Left hindlimb (tissue), 1 donor: ENCODE measurements at regions not wholly inside any gene's neighbourhood (a gene's known extent, or its start where the extent isn't known, plus 50 kb on each side); places are given as distances from the start of the nearest gene placed in this dataset.

ENCODE experiments used
- DNase-seq: peaks from one replicate; pipeline ENCODE4 v3.0.0-alpha.2; 2018

GRCh38 chr18:67282796-67283195, 233.7 kb downstream of the DSEL start:
- DNase-seq = no peak

- no peak for DNase-seq
These were observed 234.8 kb downstream of the DSEL start for GRCh38 chr18:67281746-67282145.

GRCh38 chr18:67280486-67281242, 235.9 kb downstream of the DSEL start:
- DNase-seq = no peak

- DNase-seq = no peak
These were observed 236.5 kb downstream of the DSEL start for GRCh38 chr18:67279988-67280387.

- no peak for DNase-seq
These were observed 237.5 kb downstream of the DSEL start for GRCh38 chr18:67278984-67279383.

GRCh38 chr18:67276638-67277037, 239.9 kb downstream of the DSEL start:
- no peak for DNase-seq

GRCh38 chr18:67273288-67273687, 243.2 kb downstream of the DSEL start:
- DNase-seq = no peak

- DNase-seq = no peak
These were observed 247.3 kb downstream of the DSEL start for GRCh38 chr18:67269206-67269605.

GRCh38 chr18:67268530-67268929, 248.0 kb downstream of the DSEL start:
- no peak for DNase-seq

GRCh38 chr18:67266246-67267237, 250.0 kb downstream of the DSEL start:
- DNase-seq = no peak

GRCh38 chr18:67265464-67266245, 250.9 kb downstream of the DSEL start:
- DNase-seq = no peak

GRCh38 chr18:67261931-67262552, 254.5 kb downstream of the DSEL start:
- DNase-seq = no peak

- no peak for DNase-seq
These were observed 255.7 kb downstream of the DSEL start for GRCh38 chr18:67260841-67261240.

- DNase-seq = no peak
These were observed 265.6 kb downstream of the DSEL start for GRCh38 chr18:67250776-67251424.

GRCh38 chr18:67243799-67244587, 272.5 kb downstream of the DSEL start:
- no peak for DNase-seq

- DNase-seq = no peak
These were observed 274.5 kb downstream of the DSEL start for GRCh38 chr18:67242001-67242400.

- no peak for DNase-seq
These were observed 275.2 kb downstream of the DSEL start for GRCh38 chr18:67241299-67241698.

- DNase-seq = no peak
These were observed 276.7 kb downstream of the DSEL start for GRCh38 chr18:67239826-67240225.

GRCh38 chr18:67232991-67233390, 283.5 kb downstream of the DSEL start:
- no peak for DNase-seq

- DNase-seq = no peak
These were observed 284.1 kb downstream of the DSEL start for GRCh38 chr18:67232406-67232805.

GRCh38 chr18:67222887-67223286, 293.6 kb downstream of the DSEL start:
- no peak for DNase-seq
